ENCODE measurements at regions not wholly inside any gene's neighbourhood (a gene's known extent, or its start where the extent isn't known, plus 50 kb on each side); places are given as distances from the start of the nearest gene placed in this dataset.
"Not testable (repeated sequence)": the region's sequence is repeated elsewhere in the genome, so short reads cannot be mapped to it uniquely, and the experiment has no call there.

GRCh38 chrX:1016281-1016680 is 196.2 kb downstream of the CRLF2 start:
- not testable (repeated sequence) for DNase-seq (ENCODE audit: low spot score)

- no peak for DNase-seq (ENCODE audit: low spot score)
Measured at GRCh38 chrX:1012678-1013300, 199.7 kb downstream of the CRLF2 start.

- no peak for DNase-seq (ENCODE audit: low spot score)
Measured at GRCh38 chrX:1011691-1012283, 200.7 kb downstream of the CRLF2 start.

- DNase-seq (ENCODE audit: low spot score), result no peak
Measured at GRCh38 chrX:1009771-1010170, 202.7 kb downstream of the CRLF2 start.

- DNase-seq (ENCODE audit: low spot score), result no peak
Measured at GRCh38 chrX:1006156-1006730, 206.2 kb downstream of the CRLF2 start.

GRCh38 chrX:1002611-1003010 is 209.8 kb downstream of the CRLF2 start:
- no peak for DNase-seq (ENCODE audit: low spot score)

- no peak for DNase-seq (ENCODE audit: low spot score)
Measured at GRCh38 chrX:997631-998137, 214.8 kb downstream of the CRLF2 start.

GRCh38 chrX:994780-995179 is 217.7 kb downstream of the CRLF2 start:
- no peak for DNase-seq (ENCODE audit: low spot score)

- DNase-seq (ENCODE audit: low spot score), result peak; percentile 65
Measured at GRCh38 chrX:989959-990510, 222.4 kb downstream of the CRLF2 start.

- not testable (repeated sequence) for DNase-seq (ENCODE audit: low spot score)
Measured at GRCh38 chrX:988530-988929, 223.9 kb downstream of the CRLF2 start.

GRCh38 chrX:981791-982626 is 230.4 kb downstream of the CRLF2 start:
- DNase-seq (ENCODE audit: low spot score), result peak; percentile 3

GRCh38 chrX:980587-981235 is 231.7 kb downstream of the CRLF2 start:
- DNase-seq (ENCODE audit: low spot score), result no peak

GRCh38 chrX:979127-979526 is 233.3 kb downstream of the CRLF2 start:
- not testable (repeated sequence) for DNase-seq (ENCODE audit: low spot score)

- DNase-seq (ENCODE audit: low spot score), result no peak
Measured at GRCh38 chrX:973010-973632, 239.3 kb downstream of the CRLF2 start.

- no peak for DNase-seq (ENCODE audit: low spot score)
Measured at GRCh38 chrX:968148-968965, 244.1 kb downstream of the CRLF2 start.

- no peak for DNase-seq (ENCODE audit: low spot score)
Measured at GRCh38 chrX:966396-967070, 245.9 kb downstream of the CRLF2 start.

- DNase-seq (ENCODE audit: low spot score), result no peak
Measured at GRCh38 chrX:964831-965416, 247.5 kb downstream of the CRLF2 start.

GRCh38 chrX:960821-961220 is 251.6 kb downstream of the CRLF2 start:
- DNase-seq (ENCODE audit: low spot score), result no peak

GRCh38 chrX:959595-959994 is 252.9 kb downstream of the CRLF2 start:
- DNase-seq (ENCODE audit: low spot score), result no peak

All from umbilical cord (tissue), 1 donor.